ENCODE measurements at regions not wholly inside any gene's neighbourhood (a gene's known extent, or its start where the extent isn't known, plus 50 kb on each side); places are given as distances from the start of the nearest gene placed in this dataset.

DNA sequence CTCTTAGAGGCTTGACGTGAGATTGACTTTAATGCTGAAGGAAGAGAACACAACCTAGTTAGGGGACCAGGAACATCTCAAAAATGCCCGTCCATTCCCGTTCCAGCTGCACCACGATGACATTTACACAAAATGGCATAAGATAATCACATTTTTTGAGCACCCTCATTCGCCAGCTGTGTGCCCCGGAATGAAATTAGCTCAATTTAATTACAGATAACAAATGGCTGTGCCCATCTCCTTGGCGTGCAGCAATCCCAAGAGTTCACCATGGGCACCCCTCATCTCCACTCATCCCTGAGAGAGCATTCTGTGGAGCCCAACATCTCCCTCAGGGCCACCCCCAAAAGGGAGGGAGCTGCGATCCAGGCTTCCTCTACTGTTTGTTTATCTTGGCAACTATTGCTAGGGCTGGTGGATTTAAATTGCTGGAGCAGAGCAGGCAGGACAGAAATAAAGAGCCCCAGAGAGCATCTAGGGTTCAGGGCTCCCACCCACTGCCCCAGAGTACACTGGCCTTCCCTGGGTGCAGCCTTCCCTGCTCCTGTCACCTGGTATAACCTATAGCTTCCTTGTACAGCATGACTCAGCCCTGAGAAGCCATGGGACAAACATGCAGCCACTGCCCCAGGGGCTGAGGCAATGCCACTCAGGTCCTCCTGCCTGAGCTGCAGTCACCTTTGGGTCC is 263.5 kb downstream of the ZEB1 start:
- TF ChIP-seq, protein P1, sequence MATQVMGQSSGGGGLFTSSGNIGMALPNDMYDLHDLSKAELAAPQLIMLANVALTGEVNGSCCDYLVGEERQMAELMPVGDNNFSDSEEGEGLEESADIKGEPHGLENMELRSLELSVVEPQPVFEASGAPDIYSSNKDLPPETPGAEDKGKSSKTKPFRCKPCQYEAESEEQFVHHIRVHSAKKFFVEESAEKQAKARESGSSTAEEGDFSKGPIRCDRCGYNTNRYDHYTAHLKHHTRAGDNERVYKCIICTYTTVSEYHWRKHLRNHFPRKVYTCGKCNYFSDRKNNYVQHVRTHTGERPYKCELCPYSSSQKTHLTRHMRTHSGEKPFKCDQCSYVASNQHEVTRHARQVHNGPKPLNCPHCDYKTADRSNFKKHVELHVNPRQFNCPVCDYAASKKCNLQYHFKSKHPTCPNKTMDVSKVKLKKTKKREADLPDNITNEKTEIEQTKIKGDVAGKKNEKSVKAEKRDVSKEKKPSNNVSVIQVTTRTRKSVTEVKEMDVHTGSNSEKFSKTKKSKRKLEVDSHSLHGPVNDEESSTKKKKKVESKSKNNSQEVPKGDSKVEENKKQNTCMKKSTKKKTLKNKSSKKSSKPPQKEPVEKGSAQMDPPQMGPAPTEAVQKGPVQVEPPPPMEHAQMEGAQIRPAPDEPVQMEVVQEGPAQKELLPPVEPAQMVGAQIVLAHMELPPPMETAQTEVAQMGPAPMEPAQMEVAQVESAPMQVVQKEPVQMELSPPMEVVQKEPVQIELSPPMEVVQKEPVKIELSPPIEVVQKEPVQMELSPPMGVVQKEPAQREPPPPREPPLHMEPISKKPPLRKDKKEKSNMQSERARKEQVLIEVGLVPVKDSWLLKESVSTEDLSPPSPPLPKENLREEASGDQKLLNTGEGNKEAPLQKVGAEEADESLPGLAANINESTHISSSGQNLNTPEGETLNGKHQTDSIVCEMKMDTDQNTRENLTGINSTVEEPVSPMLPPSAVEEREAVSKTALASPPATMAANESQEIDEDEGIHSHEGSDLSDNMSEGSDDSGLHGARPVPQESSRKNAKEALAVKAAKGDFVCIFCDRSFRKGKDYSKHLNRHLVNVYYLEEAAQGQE (IDR thresholded peaks at IDR 0.05; ENCODE audit: insufficient read depth in 1 of 2, low read depth in 2 of 2, low read length in 1 of 2), result no peak
- TF ChIP-seq, protein P2, sequence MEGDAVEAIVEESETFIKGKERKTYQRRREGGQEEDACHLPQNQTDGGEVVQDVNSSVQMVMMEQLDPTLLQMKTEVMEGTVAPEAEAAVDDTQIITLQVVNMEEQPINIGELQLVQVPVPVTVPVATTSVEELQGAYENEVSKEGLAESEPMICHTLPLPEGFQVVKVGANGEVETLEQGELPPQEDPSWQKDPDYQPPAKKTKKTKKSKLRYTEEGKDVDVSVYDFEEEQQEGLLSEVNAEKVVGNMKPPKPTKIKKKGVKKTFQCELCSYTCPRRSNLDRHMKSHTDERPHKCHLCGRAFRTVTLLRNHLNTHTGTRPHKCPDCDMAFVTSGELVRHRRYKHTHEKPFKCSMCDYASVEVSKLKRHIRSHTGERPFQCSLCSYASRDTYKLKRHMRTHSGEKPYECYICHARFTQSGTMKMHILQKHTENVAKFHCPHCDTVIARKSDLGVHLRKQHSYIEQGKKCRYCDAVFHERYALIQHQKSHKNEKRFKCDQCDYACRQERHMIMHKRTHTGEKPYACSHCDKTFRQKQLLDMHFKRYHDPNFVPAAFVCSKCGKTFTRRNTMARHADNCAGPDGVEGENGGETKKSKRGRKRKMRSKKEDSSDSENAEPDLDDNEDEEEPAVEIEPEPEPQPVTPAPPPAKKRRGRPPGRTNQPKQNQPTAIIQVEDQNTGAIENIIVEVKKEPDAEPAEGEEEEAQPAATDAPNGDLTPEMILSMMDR (IDR thresholded peaks at IDR 0.05), result no peak
- no peak for TF ChIP-seq SIN3A (IDR thresholded peaks at IDR 0.05; ENCODE audit: borderline replicate concordance, insufficient read depth, low read depth, low read length)
- no peak for TF ChIP-seq TCF7L2 (IDR thresholded peaks at IDR 0.05; ENCODE audit: low read depth, low read length)
- TF ChIP-seq POLR2AphosphoS5 (IDR thresholded peaks at IDR 0.05; ENCODE audit: low read depth, low read length), result no peak
- in situ Hi-C loops (cut with HindIII; ENCODE audit: low pct_unique_long_range_greater_than_20kb, low sequenced_read_pairs), result no loop called here
- H3K4me3 ChIP-seq (ENCODE audit: low read depth in 2 of 2, low read length in 2 of 2), result no peak overlapping the region
- no TSS peak for BruUV-seq (replicated peaks)
- no peaks in the 10 kb centered on the region for H3K36me3 ChIP-seq (ENCODE audit: control insufficient read depth, insufficient read depth, low read length)
- DNase-seq (ENCODE audit: low read depth, low spot score) (no peak), ATAC-seq (peak; percentile 87)
- peak overlapping the region; percentile 17; the same call in 1 of the 2 replicates for H3K27ac ChIP-seq (ENCODE audit: low read length)
- ChIA-PET CTCF (interaction anchor here (0.7 kb wide), 1 partner anchor 254 kb away, joined by 3 read pairs; no protein-coding TSS in a partner anchor), POLR2A (no interaction called here)
- H3K9me3 ChIP-seq (ENCODE audit: control insufficient read depth, insufficient read depth, low read depth, low read length), result no peaks in the 10 kb centered on the region
- peaks cover 16% of the 10 kb centered on the region for H3K4me1 ChIP-seq (ENCODE audit: control insufficient read depth, insufficient read depth, low read length)
- H3K27me3 ChIP-seq (ENCODE audit: control insufficient read depth, insufficient read depth, low read length), result no peaks in the 10 kb centered on the region
- intact Hi-C loops (cut with micrococcal nuclease; ENCODE audit: unreplicated experiment), result no loop called here

GRCh38 chr10:31581741-31582323 is 262.8 kb downstream of the ZEB1 start:
- ATAC-seq (no peak), DNase-seq (ENCODE audit: low read depth, low spot score) (no peak)
- CTCF ChIA-PET, result interaction anchor here (0.7 kb wide), 1 partner anchor 255 kb away, joined by 3 read pairs; no protein-coding TSS in a partner anchor
- in situ Hi-C loops (cut with HindIII; ENCODE audit: low pct_unique_long_range_greater_than_20kb, low sequenced_read_pairs), result no loop called here
- no peaks in the 10 kb centered on the region for H3K27me3 ChIP-seq (ENCODE audit: control insufficient read depth, insufficient read depth, low read length)
- no peak overlapping the region for H3K27ac ChIP-seq (ENCODE audit: low read length)
- H3K9me3 ChIP-seq (ENCODE audit: control insufficient read depth, insufficient read depth, low read depth, low read length), result no peaks in the 10 kb centered on the region
- POLR2A ChIA-PET, result no interaction called here
- BruUV-seq (replicated peaks), result no TSS peak
- no peaks in the 10 kb centered on the region for H3K36me3 ChIP-seq (ENCODE audit: control insufficient read depth, insufficient read depth, low read length)
- intact Hi-C loops (cut with micrococcal nuclease; ENCODE audit: unreplicated experiment), result no loop called here
- H3K4me1 ChIP-seq (ENCODE audit: control insufficient read depth, insufficient read depth, low read length), result peaks cover 16% of the 10 kb centered on the region
- TF ChIP-seq TCF7L2 (IDR thresholded peaks at IDR 0.05; ENCODE audit: low read depth, low read length) (no peak), POLR2AphosphoS5 (IDR thresholded peaks at IDR 0.05; ENCODE audit: low read depth, low read length) (no peak), SIN3A (IDR thresholded peaks at IDR 0.05; ENCODE audit: borderline replicate concordance, insufficient read depth, low read depth, low read length) (no peak)
- TF ChIP-seq, protein P1 (IDR thresholded peaks at IDR 0.05; ENCODE audit: insufficient read depth in 1 of 2, low read depth in 2 of 2, low read length in 1 of 2), result no peak
- no peak overlapping the region for H3K4me3 ChIP-seq (ENCODE audit: low read depth in 2 of 2, low read length in 2 of 2)
